DOHH2 (cell line): ENCODE measurements at regions not wholly inside any gene's neighbourhood (a gene's known extent, or its start where the extent isn't known, plus 50 kb on each side); places are given as distances from the start of the nearest gene placed in this dataset.

ENCODE experiments used
- CTCF ChIP-seq: fragments of 200-600 bp; sonication (generic); IDR thresholded peaks from one replicate; pipeline ENCODE4 v1.5.1; 2014; ENCODE audit warnings: antibody characterized with exemption, mild to moderate bottlenecking, low read depth, low read length; ENCODE audit not compliant: poor library complexity, severe bottlenecking
- EZH2phosphoT487 ChIP-seq: fragments of 200-600 bp; sonication (generic); IDR thresholded peaks from 2 replicates; pipeline ENCODE4 v1.6.1; 2017; ENCODE audit warnings: borderline replicate concordance, mild to moderate bottlenecking, antibody characterized with exemption, low read length, moderate library complexity, mixed read lengths

GRCh38 chr12:91513313-91513712 lies 330.7 kb upstream of the DCN start:
- TF ChIP-seq CTCF: no peak
- no peak for TF ChIP-seq EZH2phosphoT487
